HG03442 (cell line): ENCODE measurements at regions not wholly inside any gene's neighbourhood (a gene's known extent, or its start where the extent isn't known, plus 50 kb on each side); places are given as distances from the start of the nearest gene placed in this dataset.

Experiments used
- ATAC-seq: cut with Tn5 transposase; IDR thresholded peaks from one replicate; pipeline ENCODE4 v1.9.1; 2021; ENCODE audit warnings: mild to moderate bottlenecking, moderate library complexity; ENCODE audit not compliant: unreplicated experiment

- ATAC-seq, result no peak
Measured at GRCh38 chr16:85541980-85542900, 70.9 kb upstream of the GSE1 start.

- no peak for ATAC-seq
Measured at GRCh38 chr16:85543536-85543935, 69.6 kb upstream of the GSE1 start.

- ATAC-seq, result no peak
Measured at GRCh38 chr16:85544016-85544415, 69.1 kb upstream of the GSE1 start.

DNA sequence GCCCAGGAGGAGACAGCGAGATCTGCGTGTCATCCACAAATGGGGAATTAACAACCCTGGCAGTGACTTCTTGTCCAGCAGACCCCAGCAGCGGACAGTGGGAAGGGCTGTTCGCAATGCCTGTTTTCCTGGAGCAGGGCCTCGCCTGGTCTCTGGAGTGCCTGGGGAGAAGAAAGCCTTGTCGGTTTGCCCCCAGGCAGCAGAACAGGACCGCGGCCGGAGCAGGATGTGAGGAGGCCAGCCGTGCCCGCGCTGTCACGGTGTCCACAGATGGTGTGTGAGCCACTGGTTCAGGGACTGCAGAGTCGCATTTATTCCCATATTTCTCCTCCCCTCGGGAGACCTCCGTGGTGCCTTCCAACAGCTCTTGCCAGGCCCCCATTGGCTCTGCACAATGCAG lies 68.5 kb upstream of the GSE1 start:
- ATAC-seq, result no peak

DNA sequence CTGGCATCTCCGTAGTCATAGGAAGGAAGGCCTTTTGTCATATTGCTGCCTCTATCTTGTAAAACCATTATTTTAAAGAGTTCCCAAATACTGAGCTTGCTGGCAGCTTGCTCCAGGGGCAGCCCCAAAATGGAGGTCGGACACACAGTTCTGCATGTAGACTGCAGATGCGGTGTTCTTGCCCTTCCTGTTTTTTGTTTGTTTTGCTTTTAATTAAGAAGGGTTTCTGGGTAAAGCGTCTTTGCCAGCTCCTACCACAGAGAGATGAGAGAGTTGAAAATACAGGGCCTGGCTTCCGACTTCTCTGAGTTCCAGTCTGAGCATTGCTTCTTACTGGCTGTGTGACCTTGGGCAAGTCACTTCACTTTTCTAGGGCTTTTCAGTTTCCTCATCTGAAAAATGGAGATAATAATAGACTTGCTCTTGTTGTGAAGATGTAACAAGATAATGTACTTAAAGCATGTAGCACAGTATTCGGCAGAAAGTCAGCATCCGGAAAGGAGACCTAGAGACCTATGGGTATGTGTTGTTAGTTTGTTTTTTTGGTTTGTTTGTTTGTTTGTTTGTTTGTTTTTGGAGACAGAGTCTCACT lies 67.8 kb upstream of the GSE1 start:
- no peak for ATAC-seq

GRCh38 chr16:85546585-85547447 lies 66.3 kb upstream of the GSE1 start:
- no peak for ATAC-seq

GRCh38 chr16:85548375-85548774 lies 64.7 kb upstream of the GSE1 start:
- no peak for ATAC-seq

GRCh38 chr16:85549766-85550421 lies 63.2 kb upstream of the GSE1 start:
- no peak for ATAC-seq

GRCh38 chr16:85550422-85550864 lies 62.7 kb upstream of the GSE1 start:
- ATAC-seq, result no peak

- ATAC-seq, result no peak
Measured at GRCh38 chr16:85550953-85551924, 61.9 kb upstream of the GSE1 start.

DNA sequence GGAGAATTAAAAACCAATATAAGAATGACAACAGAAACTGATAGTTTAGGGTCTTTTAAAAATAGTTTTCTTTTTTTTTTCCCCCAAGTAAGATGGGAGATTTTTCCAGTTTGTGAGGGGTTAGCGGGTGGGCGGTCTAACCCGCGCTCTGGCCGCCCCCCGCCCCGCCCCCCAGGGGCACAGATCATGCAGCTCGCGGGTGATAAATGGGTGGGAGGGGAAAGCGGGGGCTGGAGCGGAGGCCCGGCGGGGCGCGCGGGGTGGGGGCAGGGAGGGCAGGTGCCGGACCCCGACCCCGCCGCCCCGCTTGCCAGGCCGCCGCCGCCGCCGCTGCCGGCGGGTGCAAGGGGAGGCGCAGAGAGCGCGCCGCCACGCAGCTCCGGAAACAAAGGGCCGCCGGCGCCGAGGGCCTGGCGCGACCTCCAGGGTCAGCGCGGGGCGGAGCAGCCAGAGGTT lies 60.1 kb upstream of the GSE1 start:
- ATAC-seq, result no peak

DNA sequence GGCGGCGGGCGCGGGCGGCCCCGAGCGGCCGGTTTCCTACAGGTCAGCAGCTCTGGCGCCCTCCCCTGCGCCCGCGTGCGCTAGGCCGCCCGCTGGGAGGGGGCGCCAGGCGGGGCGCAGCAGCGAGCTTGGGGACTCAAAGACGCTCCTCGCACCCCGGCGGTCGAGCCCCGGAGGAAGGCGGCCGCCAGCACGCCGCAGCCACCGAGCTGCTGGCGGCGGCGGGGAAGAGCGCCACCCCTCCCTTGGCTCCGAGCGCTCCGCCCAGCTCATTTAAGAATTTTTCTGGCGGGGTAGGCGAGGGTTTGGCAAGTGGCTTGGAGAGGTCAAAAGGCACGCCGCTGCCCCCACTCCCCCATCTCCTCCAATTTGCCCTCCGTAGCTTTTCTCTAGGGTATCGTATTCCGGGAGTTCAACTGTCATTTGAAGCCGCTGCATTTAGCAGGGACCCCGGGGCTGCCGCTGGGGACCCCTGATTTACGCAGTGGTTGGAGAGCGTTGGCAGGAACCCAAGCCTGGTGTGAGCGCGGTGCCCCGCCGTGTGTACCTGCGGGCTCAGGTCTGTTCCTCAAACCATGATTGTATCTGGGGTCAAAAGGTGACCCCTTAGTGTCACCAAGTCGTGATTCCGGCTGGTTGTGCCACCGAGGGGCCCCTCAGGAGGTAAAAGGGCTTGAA lies 59.5 kb upstream of the GSE1 start:
- no peak for ATAC-seq

- ATAC-seq, result peak; percentile 33
Measured at GRCh38 chr16:85554114-85554888, 58.8 kb upstream of the GSE1 start.

DNA sequence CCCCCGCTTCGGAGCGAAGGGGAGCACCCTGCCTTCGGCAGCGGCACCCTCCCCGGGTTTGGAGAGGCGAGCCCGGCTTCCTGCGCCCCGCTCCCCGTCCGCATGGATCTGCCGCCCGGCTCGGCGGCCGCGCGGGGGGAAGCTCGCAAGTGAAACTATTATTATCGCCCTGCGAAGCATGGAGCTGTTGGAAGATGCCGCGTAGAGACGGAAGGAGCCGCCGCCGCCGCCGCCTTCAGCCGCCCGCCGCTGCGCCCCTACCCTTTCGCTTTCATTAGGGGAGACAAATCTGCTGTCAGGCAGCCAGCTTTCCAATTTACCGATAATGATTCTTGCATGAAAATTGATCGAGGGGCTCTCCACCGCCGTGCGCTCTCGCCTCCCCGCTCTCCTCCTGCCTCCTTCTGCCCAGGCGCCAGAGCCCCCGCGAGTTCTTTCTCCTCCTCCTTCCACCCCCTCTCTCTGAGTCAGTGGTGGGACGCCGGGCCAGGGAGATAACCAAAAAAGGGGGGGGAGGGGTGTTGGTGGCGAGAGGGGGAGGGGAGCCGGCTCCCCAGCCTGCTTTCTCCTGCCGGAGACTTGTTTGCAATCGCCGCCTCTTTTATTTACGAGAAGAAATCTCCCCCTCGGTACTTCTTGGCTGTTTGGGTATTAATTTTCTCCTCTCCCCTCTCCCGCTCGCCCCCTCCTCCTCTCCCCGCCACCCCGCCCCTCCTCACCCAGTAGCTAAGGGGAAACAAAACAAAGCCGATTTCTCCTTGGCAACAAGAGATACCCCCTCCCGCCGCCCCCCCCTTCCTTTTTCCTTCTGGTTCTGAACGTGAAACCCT lies 58.0 kb upstream of the GSE1 start:
- ATAC-seq, result no peak

GRCh38 chr16:85555719-85556455 lies 57.2 kb upstream of the GSE1 start:
- no peak for ATAC-seq

GRCh38 chr16:85556456-85557082 lies 56.6 kb upstream of the GSE1 start:
- ATAC-seq, result peak; percentile 27
